Caco-2 (cell line): ENCODE measurements at regions not wholly inside any gene's neighbourhood (a gene's known extent, or its start where the extent isn't known, plus 50 kb on each side); places are given as distances from the start of the nearest gene placed in this dataset.

ENCODE experiments used
- BruUV-seq: library from RNA; stranded (reverse); fragments of 400-500 nt; replicated peaks from 2 replicates; lab custom pipeline; 2021; lab: Mats Ljungman, UMichigan
- CTCF ChIA-PET: fragments of 300-600 bp; sonication (Branson Sonifier 250); formaldehyde crosslinking; loops from one replicate; lab custom pipeline; 2022; ENCODE audit warnings: antibody characterized with exemption; lab: Charles Lee
- POLR2A ChIA-PET: fragments of 300-600 bp; sonication (Branson Sonifier 250); formaldehyde crosslinking; loops from one replicate; lab custom pipeline; 2022; ENCODE audit warnings: antibody characterized with exemption; lab: Charles Lee
- DNase-seq, 2 experiments: peaks; one replicate each; pipeline versions ENCODE4 v3.0.0 to v3.0.0-alpha.2; 2020 to 2022
- H3K27me3 ChIP-seq: replicated peaks from 2 replicates; pipeline ENCODE4 v1.6.0; 2011; ENCODE audit warnings: low read length; ENCODE audit not compliant: control insufficient read depth, insufficient read depth
- H3K36me3 ChIP-seq: 2 replicates; pipeline ENCODE4 v1.5.1; 2011; ENCODE audit warnings: low read length; ENCODE audit not compliant: control insufficient read depth, insufficient read depth
- H3K4me1 ChIP-seq: fragments of 250-450 bp; sonication (Bioruptor Pico); 2 replicates; pipeline ENCODE4 v1.5.1; 2020; ENCODE audit warnings: mild to moderate bottlenecking
- H3K4me3 ChIP-seq: 2 replicates; pipeline ENCODE4 v1.5.1; 2011; ENCODE audit warnings: low read depth, mild to moderate bottlenecking, control low read depth, low read length
- H3K9me3 ChIP-seq: fragments of 250-450 bp; sonication (Bioruptor Pico); 2 replicates; pipeline ENCODE4 v1.5.1; 2020; ENCODE audit warnings: mild to moderate bottlenecking, moderate library complexity
- H3K27ac Mint-ChIP-seq: one replicate; pipeline ENCODE4 v1.8.0; 2022; ENCODE audit warnings: mixed read lengths; ENCODE audit not compliant: unreplicated experiment
- H3K27me3 Mint-ChIP-seq: one replicate; pipeline ENCODE4 v1.8.0; 2022; ENCODE audit warnings: mixed read lengths; ENCODE audit not compliant: insufficient read depth, unreplicated experiment
- H3K36me3 Mint-ChIP-seq: one replicate; pipeline ENCODE4 v1.8.0; 2022; ENCODE audit warnings: mild to moderate bottlenecking, mixed read lengths; ENCODE audit not compliant: insufficient read depth, unreplicated experiment
- H3K4me1 Mint-ChIP-seq: one replicate; pipeline ENCODE4 v1.8.0; 2022; ENCODE audit warnings: low read depth, mixed read lengths; ENCODE audit not compliant: unreplicated experiment
- H3K4me3 Mint-ChIP-seq: one replicate; pipeline ENCODE4 v1.8.0; 2022; ENCODE audit warnings: mild to moderate bottlenecking, moderate library complexity, mixed read lengths; ENCODE audit not compliant: unreplicated experiment
- H3K9me3 Mint-ChIP-seq: one replicate; pipeline ENCODE4 v1.8.0; 2022; ENCODE audit warnings: mixed read lengths; ENCODE audit not compliant: unreplicated experiment
- CTCF ChIP-seq, 2 experiments: fragments of 200-600 bp in 1 of 2; IDR thresholded peaks; 1 replicate in 1 of 2; 2 replicates in 1 of 2; pipeline versions ENCODE4 v1.5.1 to v1.8.0; 2011 to 2022; ENCODE audit warnings: antibody characterized with exemption in 1 of 2, control low read depth in 1 of 2, inconsistent platforms in 1 of 2, low read depth in 1 of 2, low read length in 1 of 2, mild to moderate bottlenecking in 1 of 2, moderate library complexity in 1 of 2; ENCODE audit not compliant: insufficient read depth in 1 of 2, severe bottlenecking in 1 of 2, unreplicated experiment in 1 of 2
- intact Hi-C: fragments of 100-400 bp; cut with micrococcal nuclease; formaldehyde crosslinking; loops from one replicate; pipeline ENCODE4 v1.10.0; 2022; ENCODE audit not compliant: unreplicated experiment

- Mint-ChIP-seq H3K4me1 (peaks cover 7% of the 10 kb centered on the region), H3K36me3 (no peaks in the 10 kb centered on the region), H3K4me3 (no peak overlapping the region), H3K9me3 (peaks cover 12% of the 10 kb centered on the region), H3K27me3 (no peaks in the 10 kb centered on the region), H3K27ac (no peak overlapping the region)
- DNase-seq: no peak
- no peaks in the 10 kb centered on the region for H3K36me3 ChIP-seq
- H3K27me3 ChIP-seq: no peaks in the 10 kb centered on the region
- no peak overlapping the region for H3K4me3 ChIP-seq
- ChIA-PET CTCF (no interaction called here), POLR2A (no interaction called here)
- no peak for TF ChIP-seq CTCF (IDR thresholded peaks at IDR 0.05; ENCODE audit: insufficient read depth in 1 of 2, low read depth in 1 of 2, low read length in 1 of 2, severe bottlenecking in 1 of 2, unreplicated experiment in 1 of 2)
- BruUV-seq: no TSS peak
- H3K4me1 ChIP-seq: peaks cover 30% of the 10 kb centered on the region
- intact Hi-C loops: no loop called here
- no peaks in the 10 kb centered on the region for H3K9me3 ChIP-seq
Observed at GRCh38 chr21:15152591-15152990, 87.8 kb upstream of the NRIP1 start.

- no peak overlapping the region for H3K4me3 Mint-ChIP-seq
- no peaks in the 10 kb centered on the region for H3K36me3 Mint-ChIP-seq
- ChIA-PET POLR2A (no interaction called here), CTCF (no interaction called here)
- no peak for DNase-seq
- no peak for TF ChIP-seq CTCF (IDR thresholded peaks at IDR 0.05; ENCODE audit: insufficient read depth in 1 of 2, low read depth in 1 of 2, low read length in 1 of 2, severe bottlenecking in 1 of 2, unreplicated experiment in 1 of 2)
- no peaks in the 10 kb centered on the region for H3K27me3 ChIP-seq
- peaks cover 6% of the 10 kb centered on the region for H3K9me3 Mint-ChIP-seq
- intact Hi-C loops: no loop called here
- no peaks in the 10 kb centered on the region for H3K27me3 Mint-ChIP-seq
- no peak overlapping the region for H3K27ac Mint-ChIP-seq
- no peak overlapping the region for H3K4me3 ChIP-seq
- H3K4me1 ChIP-seq: peaks cover 19% of the 10 kb centered on the region
- peaks cover 21% of the 10 kb centered on the region for H3K4me1 Mint-ChIP-seq
- H3K36me3 ChIP-seq: no peaks in the 10 kb centered on the region
- no peaks in the 10 kb centered on the region for H3K9me3 ChIP-seq
- no TSS peak for BruUV-seq
Observed at GRCh38 chr21:15159382-15160020, 94.7 kb upstream of the NRIP1 start.

- no peak for TF ChIP-seq CTCF (IDR thresholded peaks at IDR 0.05; ENCODE audit: insufficient read depth in 1 of 2, low read depth in 1 of 2, low read length in 1 of 2, severe bottlenecking in 1 of 2, unreplicated experiment in 1 of 2)
- peaks cover 18% of the 10 kb centered on the region for H3K4me1 ChIP-seq
- DNase-seq: no peak
- H3K36me3 ChIP-seq: no peaks in the 10 kb centered on the region
- H3K9me3 ChIP-seq: no peaks in the 10 kb centered on the region
- Mint-ChIP-seq H3K9me3 (peaks cover 6% of the 10 kb centered on the region), H3K4me3 (no peak overlapping the region), H3K36me3 (no peaks in the 10 kb centered on the region), H3K4me1 (peaks cover 19% of the 10 kb centered on the region), H3K27me3 (no peaks in the 10 kb centered on the region), H3K27ac (no peak overlapping the region)
- ChIA-PET CTCF (interaction anchor here (0.6 kb wide), 1 partner anchor 392 kb away, joined by 3 read pairs; no protein-coding TSS in a partner anchor), POLR2A (no interaction called here)
- H3K27me3 ChIP-seq: no peaks in the 10 kb centered on the region
- intact Hi-C loops: no loop called here
- no peak overlapping the region for H3K4me3 ChIP-seq
- BruUV-seq: no TSS peak
Observed at GRCh38 chr21:15160136-15160535, 95.3 kb upstream of the NRIP1 start.
